ENCODE measurements at regions not wholly inside any gene's neighbourhood (a gene's known extent, or its start where the extent isn't known, plus 50 kb on each side); places are given as distances from the start of the nearest gene placed in this dataset.
"Not testable (repeated sequence)": the region's sequence is repeated elsewhere in the genome, so short reads cannot be mapped to it uniquely, and the experiment has no call there.

DNA sequence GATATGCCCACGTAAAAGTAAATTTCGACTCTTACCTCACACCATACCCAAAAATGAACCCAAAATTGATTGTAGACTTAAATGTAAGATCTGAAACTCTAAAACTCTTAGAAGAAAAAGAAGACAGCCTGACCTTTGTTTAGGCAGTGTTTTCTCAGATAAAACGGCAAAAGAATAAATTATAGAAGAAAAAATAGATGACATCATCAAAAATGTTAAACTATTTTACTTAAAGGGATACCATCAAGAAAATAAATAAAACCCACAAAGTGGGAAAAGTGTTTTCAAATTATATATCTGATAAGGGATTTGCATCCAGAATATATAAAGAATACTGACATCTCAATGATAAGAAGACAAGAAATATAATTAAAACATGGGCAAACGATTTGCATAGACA is 862.7 kb downstream of the DTWD2 start:
- no peak for DNase-seq
- H3K36me3 ChIP-seq: no peaks in the 10 kb centered on the region
- no peaks in the 10 kb centered on the region for H3K4me1 ChIP-seq
- H3K9me3 ChIP-seq: no peaks in the 10 kb centered on the region
- no peak overlapping the region for H3K4me3 ChIP-seq
- no peaks in the 10 kb centered on the region for H3K27me3 ChIP-seq
- no peak for TF ChIP-seq POLR2A (IDR thresholded peaks at IDR 0.05)
- TF ChIP-seq, protein P1, sequence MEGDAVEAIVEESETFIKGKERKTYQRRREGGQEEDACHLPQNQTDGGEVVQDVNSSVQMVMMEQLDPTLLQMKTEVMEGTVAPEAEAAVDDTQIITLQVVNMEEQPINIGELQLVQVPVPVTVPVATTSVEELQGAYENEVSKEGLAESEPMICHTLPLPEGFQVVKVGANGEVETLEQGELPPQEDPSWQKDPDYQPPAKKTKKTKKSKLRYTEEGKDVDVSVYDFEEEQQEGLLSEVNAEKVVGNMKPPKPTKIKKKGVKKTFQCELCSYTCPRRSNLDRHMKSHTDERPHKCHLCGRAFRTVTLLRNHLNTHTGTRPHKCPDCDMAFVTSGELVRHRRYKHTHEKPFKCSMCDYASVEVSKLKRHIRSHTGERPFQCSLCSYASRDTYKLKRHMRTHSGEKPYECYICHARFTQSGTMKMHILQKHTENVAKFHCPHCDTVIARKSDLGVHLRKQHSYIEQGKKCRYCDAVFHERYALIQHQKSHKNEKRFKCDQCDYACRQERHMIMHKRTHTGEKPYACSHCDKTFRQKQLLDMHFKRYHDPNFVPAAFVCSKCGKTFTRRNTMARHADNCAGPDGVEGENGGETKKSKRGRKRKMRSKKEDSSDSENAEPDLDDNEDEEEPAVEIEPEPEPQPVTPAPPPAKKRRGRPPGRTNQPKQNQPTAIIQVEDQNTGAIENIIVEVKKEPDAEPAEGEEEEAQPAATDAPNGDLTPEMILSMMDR (IDR thresholded peaks at IDR 0.05): no peak
- H3K27ac ChIP-seq: no peak overlapping the region

DNA sequence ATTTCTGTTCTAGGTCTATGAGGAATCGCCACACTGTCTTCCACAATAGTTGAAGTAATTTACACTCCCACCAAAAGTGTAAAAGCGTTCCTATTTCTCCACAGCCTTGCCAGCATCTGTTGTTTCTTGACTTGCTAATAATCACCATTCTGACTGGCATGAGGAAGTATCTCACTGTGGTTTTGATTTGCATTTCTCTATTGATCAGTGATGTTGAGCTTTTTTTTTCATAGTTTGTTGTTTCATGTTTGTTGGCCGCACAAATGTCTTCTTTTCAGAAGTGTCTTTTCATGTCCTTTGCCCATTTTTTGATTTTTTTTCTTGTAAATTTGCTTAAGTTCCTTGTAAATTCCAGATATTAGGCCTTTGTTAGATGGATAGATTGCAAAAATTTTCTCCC is 867.1 kb downstream of the DTWD2 start:
- TF ChIP-seq, protein P1 (IDR thresholded peaks at IDR 0.05): no peak
- TF ChIP-seq POLR2A (IDR thresholded peaks at IDR 0.05): no peak
- H3K27me3 ChIP-seq: no peaks in the 10 kb centered on the region
- no peak for DNase-seq
- no peak overlapping the region for H3K27ac ChIP-seq
- H3K9me3 ChIP-seq: no peaks in the 10 kb centered on the region
- no peak overlapping the region for H3K4me3 ChIP-seq
- H3K4me1 ChIP-seq: no peaks in the 10 kb centered on the region
- no peaks in the 10 kb centered on the region for H3K36me3 ChIP-seq

DNA sequence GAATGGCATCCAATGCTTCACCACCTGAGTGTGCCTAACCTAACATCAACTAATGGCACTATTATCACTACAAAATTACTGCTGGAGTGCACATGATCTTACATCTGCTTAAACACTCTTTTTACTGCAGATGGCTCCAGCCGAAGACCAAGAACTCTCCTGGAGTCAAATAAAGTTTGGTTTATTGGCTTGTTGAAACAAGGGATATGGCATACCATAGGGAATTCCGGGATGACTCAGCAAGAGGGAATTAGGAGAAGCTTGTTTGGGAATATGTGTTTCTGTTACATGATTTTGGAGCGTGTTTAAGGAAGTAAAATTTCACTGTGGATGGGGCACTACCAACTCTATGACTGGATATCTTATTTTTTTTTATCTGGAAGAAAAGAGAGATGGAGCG is 872.6 kb downstream of the DTWD2 start:
- Histone ChIP-seq H3K4me1 (no peaks in the 10 kb centered on the region), H3K36me3 (no peaks in the 10 kb centered on the region), H3K4me3 (no peak overlapping the region), H3K27me3 (no peaks in the 10 kb centered on the region), H3K9me3 (no peaks in the 10 kb centered on the region), H3K27ac (no peak overlapping the region)
- no peak for TF ChIP-seq POLR2A (IDR thresholded peaks at IDR 0.05)
- TF ChIP-seq, protein P1 (IDR thresholded peaks at IDR 0.05): no peak
- no peak for DNase-seq

DNA sequence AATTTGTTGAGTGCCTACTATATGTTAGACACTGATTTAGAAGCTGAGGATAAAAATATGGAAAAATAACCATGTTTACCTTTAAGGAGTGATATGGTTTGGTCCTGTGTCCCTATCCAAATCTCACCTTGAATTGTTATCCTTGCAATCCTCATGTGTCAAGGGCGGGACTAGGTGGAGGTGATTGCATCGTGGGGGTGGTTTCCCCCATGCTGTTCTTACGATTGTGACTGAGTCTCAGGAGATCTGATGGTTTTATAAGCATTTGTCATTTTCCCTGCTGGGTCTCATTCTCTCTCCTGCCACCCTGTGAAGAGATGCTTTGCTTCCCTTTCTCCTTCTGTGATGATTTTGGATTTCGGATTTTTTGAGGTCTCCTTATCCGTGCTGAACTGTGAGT is 876.4 kb downstream of the DTWD2 start:
- DNase-seq: no peak
- Histone ChIP-seq H3K27me3 (no peaks in the 10 kb centered on the region), H3K36me3 (no peaks in the 10 kb centered on the region), H3K9me3 (no peaks in the 10 kb centered on the region), H3K27ac (no peak overlapping the region), H3K4me3 (no peak overlapping the region), H3K4me1 (no peaks in the 10 kb centered on the region)
- no peak for TF ChIP-seq POLR2A (IDR thresholded peaks at IDR 0.05)
- TF ChIP-seq, protein P1 (IDR thresholded peaks at IDR 0.05): no peak

DNA sequence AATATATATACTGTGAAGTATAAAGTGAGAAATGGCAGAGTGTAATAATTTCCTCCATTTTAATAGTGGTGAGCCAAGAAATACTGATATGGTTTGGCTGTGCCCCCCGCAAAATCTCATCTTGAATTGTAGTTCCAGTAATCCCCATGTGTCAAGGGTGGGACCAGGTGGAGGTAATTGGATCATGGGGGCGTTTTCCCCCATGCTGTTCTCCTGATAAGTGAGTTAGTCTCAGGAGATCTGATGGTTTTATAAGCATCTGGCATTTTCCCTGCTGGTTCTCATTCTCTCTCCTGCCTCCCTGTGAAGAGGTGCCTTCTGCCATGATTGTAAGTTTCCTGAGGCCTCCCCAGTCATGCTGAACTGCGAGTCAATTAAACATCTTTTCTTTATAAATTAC is 881.1 kb downstream of the DTWD2 start:
- not testable (repeated sequence) for H3K27ac ChIP-seq, H3K4me1 ChIP-seq, H3K9me3 ChIP-seq, H3K4me3 ChIP-seq, H3K27me3 ChIP-seq, DNase-seq, H3K36me3 ChIP-seq

DNA sequence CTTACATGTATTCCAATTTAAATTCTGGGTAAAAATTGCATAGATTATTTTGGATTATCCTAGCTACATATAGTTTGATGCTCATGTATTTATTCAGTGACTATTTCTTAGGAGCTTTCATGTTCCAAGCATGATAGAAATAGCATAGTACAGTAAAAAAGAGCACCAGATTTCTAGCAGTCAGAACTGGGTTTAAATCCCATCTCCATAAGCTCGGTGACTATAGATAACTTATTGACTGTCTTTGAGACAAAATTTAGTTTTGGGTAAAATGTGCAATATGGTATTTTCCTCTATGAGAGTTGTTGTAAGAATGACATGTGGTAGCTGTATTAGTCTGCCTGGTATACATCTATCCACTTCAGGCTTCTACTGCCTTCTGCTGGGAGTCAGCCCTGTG is 889.6 kb downstream of the DTWD2 start:
- Histone ChIP-seq H3K4me1 (no peaks in the 10 kb centered on the region), H3K9me3 (no peaks in the 10 kb centered on the region), H3K27ac (no peak overlapping the region), H3K27me3 (peaks cover 0 to 3% of the 10 kb centered on the region in 2 donors), H3K36me3 (no peaks in the 10 kb centered on the region), H3K4me3 (no peak overlapping the region)
- no peak for TF ChIP-seq POLR2A (IDR thresholded peaks at IDR 0.05)
- TF ChIP-seq, protein P1 (IDR thresholded peaks at IDR 0.05): no peak
- no peak for DNase-seq

All from Peyer's patch (tissue), 4 donors.